Activated CD4-positive, alpha-beta T cell treated with anti-CD3 and anti-CD28 coated beads, Interleukin-2, amount 50 U/mL, for 24 hours (primary cell): ENCODE measurements at regions not wholly inside any gene's neighbourhood (a gene's known extent, or its start where the extent isn't known, plus 50 kb on each side); places are given as distances from the start of the nearest gene placed in this dataset.

Experiments used
- DNase-seq, 2 donors: peaks; one replicate each; pipeline ENCODE4 v3.0.0-alpha.2; 2020; ENCODE audit warnings: low read depth in 1 of 2, low spot score in 1 of 2

DNA sequence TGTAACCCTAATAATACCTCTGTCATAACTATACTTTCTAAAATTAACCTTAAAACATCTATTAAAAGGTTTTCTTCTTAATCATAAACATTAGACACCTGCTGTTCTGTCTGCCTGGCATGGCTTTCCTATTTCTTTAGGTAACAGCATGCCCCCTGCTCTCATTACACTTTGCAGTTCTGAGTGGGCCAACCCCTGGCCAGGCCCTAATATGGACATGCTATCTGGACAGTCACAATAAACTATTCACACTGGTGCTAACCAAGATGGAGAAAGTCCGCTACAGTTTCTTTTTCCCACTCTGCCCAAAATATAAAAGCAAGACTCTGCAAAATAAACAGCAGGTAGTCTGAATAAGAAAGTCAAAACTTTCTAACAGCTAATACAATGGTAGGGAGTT lies 84.0 kb downstream of the ELAPOR2 start:
- no peak for DNase-seq

DNA sequence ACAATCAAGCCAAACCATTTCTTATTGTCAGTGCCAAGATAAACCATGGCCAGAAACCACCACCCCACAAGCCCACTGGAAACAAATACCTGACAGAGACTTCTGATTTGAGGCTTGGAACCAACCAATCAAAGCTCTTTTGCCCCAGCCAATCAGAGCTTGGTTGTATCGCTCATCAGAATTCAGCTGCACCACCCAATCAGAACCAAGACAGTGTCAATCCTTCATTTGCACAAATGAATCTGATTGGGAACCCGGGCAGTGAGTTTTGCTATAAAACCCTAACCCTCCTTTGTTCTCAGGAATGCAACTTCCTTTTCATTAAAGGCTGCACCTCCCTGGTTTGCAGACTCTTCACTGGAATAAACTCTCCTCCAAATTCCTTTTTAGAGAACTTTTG lies 87.4 kb downstream of the ELAPOR2 start:
- no peak for DNase-seq

- DNase-seq = no peak
Observed at GRCh38 chr7:86970986-86971385, 88.5 kb downstream of the ELAPOR2 start.

- no peak for DNase-seq
Observed at GRCh38 chr7:86970547-86970946, 88.9 kb downstream of the ELAPOR2 start.

DNA sequence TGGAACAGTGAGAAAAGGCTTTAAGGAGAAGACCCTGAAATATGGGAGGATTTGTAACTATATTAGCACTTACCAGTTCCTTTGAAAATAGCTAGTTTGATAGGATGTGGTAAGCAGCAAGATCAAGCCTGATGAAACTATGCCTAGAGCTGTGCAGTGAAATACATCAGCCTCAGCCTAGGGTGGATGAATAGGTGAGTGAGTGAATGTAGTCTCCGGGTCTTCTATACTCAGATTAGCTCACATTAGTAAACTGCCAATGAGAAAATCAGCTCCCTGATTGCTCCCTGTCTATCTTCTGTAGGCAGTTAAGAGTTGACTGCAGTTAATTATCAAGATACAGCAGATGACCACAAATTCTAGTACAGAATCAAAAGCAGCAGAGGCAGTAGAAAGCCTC lies 89.6 kb downstream of the ELAPOR2 start:
- DNase-seq = no peak

GRCh38 chr7:86968618-86969017 lies 90.8 kb downstream of the ELAPOR2 start:
- DNase-seq = no peak

GRCh38 chr7:86966916-86967315 lies 92.5 kb downstream of the ELAPOR2 start:
- no peak for DNase-seq

GRCh38 chr7:86965727-86966120 lies 93.7 kb downstream of the ELAPOR2 start:
- no peak for DNase-seq

GRCh38 chr7:86964973-86965726 lies 94.3 kb downstream of the ELAPOR2 start:
- no peak for DNase-seq

DNA sequence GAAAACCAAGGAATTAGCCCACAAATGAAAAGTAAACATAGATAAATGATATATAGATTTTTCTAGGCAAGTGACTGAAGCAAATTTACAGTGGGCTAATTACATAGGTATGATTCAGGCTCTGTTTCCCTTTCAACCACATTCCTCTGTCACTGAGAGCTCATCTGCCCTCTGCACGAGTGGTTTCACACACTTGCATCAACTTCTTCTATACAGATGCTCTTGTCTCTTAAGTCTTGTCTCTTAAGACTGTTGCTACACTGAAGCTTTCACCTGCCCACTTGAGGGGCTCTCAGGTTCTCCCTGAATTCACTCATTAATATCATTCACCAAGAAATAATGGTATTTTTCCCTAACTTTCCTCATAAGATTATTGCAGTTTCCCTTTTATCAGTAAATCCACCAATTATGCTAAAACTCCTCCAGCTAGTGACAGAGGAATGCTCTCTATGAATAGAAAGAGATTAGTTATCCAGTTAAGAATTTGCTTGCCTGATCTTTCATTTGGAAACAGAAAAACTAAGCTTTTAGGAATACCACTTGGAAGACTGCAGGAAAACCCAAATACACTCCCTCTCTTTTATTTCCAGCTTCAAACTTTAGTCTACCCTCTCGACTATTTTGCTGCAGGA lies 95.7 kb downstream of the ELAPOR2 start:
- no peak for DNase-seq

DNA sequence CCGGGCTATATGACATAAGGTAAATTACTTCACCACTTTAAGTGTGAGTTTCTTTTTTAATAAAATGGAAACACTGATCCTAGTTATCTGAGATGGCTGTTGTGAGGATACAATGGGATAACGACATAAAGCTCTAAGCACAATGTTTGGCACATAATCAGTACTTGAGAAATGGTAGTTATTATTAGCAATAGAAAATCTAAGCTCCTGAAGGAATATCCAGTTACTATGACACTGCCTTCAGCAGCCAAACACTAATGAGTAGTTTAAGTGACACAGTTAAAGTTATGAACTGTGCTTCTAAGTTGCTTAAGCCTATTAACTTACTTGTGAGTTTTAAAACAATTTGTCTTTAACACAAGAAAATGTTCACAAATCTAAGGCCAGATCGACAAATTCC lies 96.8 kb downstream of the ELAPOR2 start:
- DNase-seq = no peak

GRCh38 chr7:86961686-86962085 lies 97.8 kb downstream of the ELAPOR2 start:
- DNase-seq = no peak

DNA sequence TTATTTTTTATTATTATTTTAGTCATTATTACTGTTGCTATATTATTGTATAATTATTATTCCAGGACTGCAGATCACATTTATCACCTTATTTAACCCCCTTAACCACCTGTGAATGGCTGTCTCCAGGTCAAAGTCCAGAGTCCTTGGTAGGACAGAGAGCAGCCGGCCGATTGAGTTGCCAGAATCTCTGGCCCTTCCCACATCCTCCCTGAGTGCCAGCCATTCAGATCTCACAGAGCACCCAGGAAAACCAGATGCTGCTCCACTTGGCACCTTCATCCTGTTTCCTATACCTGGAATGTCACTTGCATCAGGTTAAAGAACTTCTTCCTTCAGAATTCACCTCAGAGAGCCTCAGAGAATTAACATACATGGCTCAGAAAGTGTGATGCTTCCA lies 101.1 kb downstream of the ELAPOR2 start:
- no peak for DNase-seq

GRCh38 chr7:86956567-86956966 lies 102.9 kb downstream of the ELAPOR2 start:
- no peak for DNase-seq

- no peak for DNase-seq
Observed at GRCh38 chr7:86955895-86956503, 103.5 kb downstream of the ELAPOR2 start.

DNA sequence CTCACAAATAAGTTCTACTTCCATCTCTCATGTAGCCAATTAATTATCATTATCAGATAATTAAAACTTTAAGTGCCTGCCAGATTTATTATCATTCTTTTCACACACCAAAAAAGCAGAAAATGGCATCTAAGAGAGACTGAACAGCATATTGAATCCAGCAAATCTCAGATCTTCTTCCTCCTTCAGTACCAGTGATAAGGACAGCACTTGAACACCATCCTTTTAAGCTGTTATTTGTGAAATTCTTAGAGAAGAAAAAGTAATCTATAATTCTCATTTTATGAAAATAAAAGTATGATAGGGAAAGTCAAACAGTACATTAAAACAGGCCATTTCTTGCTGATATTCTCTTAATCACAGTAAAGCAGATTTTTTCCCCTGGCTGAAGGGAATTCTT lies 104.5 kb downstream of the ELAPOR2 start:
- no peak for DNase-seq

- DNase-seq = no peak
Observed at GRCh38 chr7:86953653-86954336, 105.7 kb downstream of the ELAPOR2 start.

GRCh38 chr7:86953219-86953618 lies 106.2 kb downstream of the ELAPOR2 start:
- no peak for DNase-seq

GRCh38 chr7:86951895-86952294 lies 107.6 kb downstream of the ELAPOR2 start:
- no peak for DNase-seq

- DNase-seq = no peak
Observed at GRCh38 chr7:86950944-86951343, 108.5 kb downstream of the ELAPOR2 start.

GRCh38 chr7:86950360-86950759 lies 109.1 kb downstream of the ELAPOR2 start:
- no peak for DNase-seq

DNA sequence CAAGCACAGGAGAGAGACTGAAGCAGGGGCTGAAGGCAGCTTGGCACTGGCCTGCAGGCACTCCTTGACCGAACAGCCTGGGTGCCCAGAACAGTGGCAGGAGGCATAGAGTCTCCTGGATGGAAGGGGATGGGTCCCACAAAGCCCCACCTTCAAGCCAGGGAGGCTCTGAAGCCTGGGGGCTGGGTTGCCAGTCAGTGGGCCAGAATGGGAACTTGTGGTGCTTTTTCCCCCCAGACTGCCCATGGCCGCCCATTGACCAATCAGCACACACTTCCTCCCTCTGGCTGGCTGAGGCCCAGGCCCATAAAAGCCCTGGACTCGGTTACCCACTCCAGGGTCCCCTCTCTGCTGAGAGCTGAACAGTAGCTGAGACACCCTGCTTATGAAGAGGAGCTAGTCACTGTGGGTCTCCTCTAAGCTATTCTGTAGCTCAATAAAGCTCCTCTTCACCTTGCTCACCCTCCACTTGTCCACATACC lies 109.6 kb downstream of the ELAPOR2 start:
- no peak for DNase-seq
